GM12874 (cell line): ENCODE measurements at regions not wholly inside any gene's neighbourhood (a gene's known extent, or its start where the extent isn't known, plus 50 kb on each side); places are given as distances from the start of the nearest gene placed in this dataset.

ENCODE experiments used
- CTCF ChIP-seq: IDR thresholded peaks from 2 replicates; pipeline ENCODE4 v1.5.1; 2011; ENCODE audit warnings: low read depth, mild to moderate bottlenecking, control low read depth, low read length, moderate library complexity; ENCODE audit not compliant: insufficient read depth

DNA sequence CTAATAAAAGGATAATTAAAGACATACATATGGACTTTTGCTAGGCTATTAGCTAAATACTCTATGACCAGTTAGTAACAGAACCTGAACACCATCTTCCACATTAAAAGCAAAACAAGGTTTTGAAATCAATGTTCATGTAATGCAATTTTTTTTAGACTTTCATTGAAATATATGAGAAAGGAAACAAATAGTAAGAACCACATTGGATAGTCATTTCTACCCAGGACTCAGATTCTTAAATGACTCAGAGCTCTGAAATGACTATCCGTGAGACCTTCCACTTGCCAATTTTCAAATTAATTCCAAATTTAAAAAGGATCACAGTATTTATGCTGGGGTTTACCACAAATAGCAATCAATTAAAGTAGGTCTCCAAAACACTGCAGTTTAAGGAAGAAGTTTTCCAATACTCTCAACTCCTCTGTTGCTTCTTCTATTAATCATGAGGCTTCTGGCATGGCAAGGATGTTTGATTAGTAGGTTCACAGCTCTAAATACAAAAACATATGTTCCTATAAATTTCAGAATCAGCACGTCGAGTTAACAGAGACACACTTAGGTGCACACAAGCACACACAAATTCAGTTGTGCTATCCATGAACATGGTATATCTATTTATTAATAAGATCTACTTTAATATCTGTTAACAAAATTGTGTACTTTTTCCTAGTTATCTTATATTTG lies 841.0 kb downstream of the RNF144A start:
- no peak for TF ChIP-seq CTCF

- TF ChIP-seq CTCF: no peak
Observed at GRCh38 chr2:7759898-7760297, 842.7 kb downstream of the RNF144A start.

GRCh38 chr2:7765236-7765635 lies 848.0 kb downstream of the RNF144A start:
- TF ChIP-seq CTCF: no peak

DNA sequence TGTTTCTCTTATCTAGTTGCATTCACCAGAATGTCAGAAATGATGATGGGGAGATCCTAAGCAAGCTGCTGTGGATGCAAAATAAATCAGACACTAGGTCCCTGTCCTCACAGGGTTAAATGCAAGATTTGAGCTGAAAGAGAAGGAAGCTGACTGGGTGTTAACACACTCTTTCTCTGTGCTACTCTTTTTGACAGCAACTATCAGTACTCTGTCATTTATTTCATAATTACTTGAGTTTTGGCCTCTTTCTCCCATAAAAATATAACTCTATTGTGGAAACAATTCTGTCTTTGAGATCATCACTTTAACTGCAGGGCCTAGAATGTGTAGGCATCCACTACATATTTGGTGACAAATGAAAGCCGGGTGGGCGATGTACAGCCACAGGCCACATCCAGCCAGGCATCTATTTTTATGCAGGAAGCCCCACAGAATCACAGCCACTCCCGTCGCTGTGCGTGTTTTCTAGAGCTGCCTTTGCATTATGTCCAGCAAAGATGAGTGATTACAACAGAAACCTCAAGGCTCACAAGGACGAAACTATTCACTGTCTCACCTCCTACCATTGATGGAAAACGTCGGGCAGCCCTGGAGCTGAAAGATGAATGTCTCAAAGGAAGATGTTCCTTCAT lies 849.0 kb downstream of the RNF144A start:
- TF ChIP-seq CTCF: no peak

DNA sequence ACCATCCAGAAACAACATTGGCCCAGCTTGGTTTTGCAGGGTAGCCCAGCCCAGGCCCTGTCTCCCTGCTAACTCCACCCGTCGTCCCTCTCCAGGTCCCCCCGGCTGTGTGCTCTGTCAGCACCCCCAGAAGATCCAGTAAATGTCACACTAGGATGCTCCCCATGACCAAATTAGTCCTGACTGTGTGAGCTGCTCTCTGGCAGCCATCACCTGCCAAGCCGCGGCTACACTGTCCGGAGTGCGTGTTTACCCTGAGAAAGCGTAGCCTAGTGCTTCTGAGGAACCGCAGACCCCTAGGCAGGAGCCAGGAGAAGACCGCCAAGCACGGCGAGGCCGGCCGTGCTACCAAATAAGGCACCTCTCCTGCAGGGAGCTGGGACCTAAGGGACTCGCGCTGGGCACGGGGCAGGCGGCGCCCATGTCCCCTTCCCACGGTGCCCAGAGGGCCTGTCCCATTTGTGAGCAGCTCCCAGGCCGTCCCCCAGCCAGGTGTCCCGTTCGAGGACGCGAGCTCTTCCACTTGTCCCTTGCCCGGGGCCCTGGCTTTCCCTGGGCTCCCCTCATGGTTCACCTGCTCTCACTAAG lies 849.9 kb downstream of the RNF144A start:
- no peak for TF ChIP-seq CTCF

GRCh38 chr2:7767902-7768301 lies 850.7 kb downstream of the RNF144A start:
- no peak for TF ChIP-seq CTCF

DNA sequence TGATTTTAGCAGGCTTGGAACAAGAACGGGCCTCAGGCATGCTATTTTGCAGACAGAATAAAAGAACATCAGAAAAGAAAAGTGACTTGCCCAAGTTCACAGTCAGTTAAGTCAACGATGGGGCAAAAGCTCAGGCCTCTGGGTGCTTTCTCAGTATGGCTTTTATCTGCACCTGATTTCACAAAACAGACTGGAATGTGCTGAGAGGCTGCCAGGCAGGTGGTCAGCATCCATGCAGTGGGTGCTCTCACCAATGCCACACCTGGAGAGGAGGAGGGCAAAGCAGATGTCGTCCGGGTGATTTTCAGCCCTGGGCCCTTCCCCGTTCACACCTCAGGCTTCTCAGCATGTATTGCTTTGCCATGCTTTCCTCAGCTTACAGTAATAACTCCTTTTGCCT lies 854.6 kb downstream of the RNF144A start:
- no peak for TF ChIP-seq CTCF
